K562 (cell line): ENCODE measurements at regions not wholly inside any gene's neighbourhood (a gene's known extent, or its start where the extent isn't known, plus 50 kb on each side); places are given as distances from the start of the nearest gene placed in this dataset.

Experiments used
- ATAC-seq: fragments of 200-7000 bp; cut with Tn5 transposase; 3 replicates; pipeline ENCODE4 v1.9.1; 2020; ENCODE audit warnings: moderate library complexity
- BruUV-seq: library from RNA; stranded (reverse); fragments of 400-500 nt; replicated peaks from 2 replicates; lab custom pipeline; 2021; lab: Mats Ljungman, UMichigan
- CTCF ChIA-PET: fragments of 300-600 bp; formaldehyde crosslinking; extraction: SDS; loops from one replicate; lab custom pipeline; 2021; ENCODE audit warnings: low intra/inter-chr PET ratio; lab: Yijun Ruan, JAX
- POLR2A ChIA-PET: fragments of 300-600, 350-650 bp; sonication (Branson Sonifier 250); formaldehyde crosslinking; extraction: SDS; loops from one replicate; lab custom pipeline; 2021; ENCODE audit warnings: antibody characterized with exemption, inconsistent platforms; lab: Yijun Ruan, JAX
- DNase-seq, 4 experiments: peaks; one replicate each; pipeline versions ENCODE4 v3.0.0 to v3.0.0-alpha.2; 2011 to 2018; ENCODE audit warnings: low spot score in 3 of 4, mixed read lengths in 3 of 4; ENCODE audit errors: extremely low read depth in 1 of 4
- FAIRE-seq: peaks from 2 replicates; lab custom pipeline; 2011; peaks lifted over from hg19 to GRCh38; lab: Jason Lieb, UNC
- H2AFZ ChIP-seq: 2 replicates; pipeline ENCODE4 v1.6.0; 2011; ENCODE audit warnings: low read depth, low read length, control low read depth, inconsistent platforms
- H3K27ac ChIP-seq: fragments of 200-600 bp; 3 replicates; pipeline ENCODE4 v1.8.0; 2011; ENCODE audit warnings: low read depth, mild to moderate bottlenecking, control low read depth, inconsistent platforms, low read length, moderate library complexity, mixed read lengths; ENCODE audit errors: extremely low read depth
- H3K27me3 ChIP-seq, 2 experiments: fragments of 300-600 bp in 1 of 2; 2 replicates in 1 of 2; 3 replicates in 1 of 2; pipeline versions ENCODE4 v1.6.0 to v1.8.0; 2011; ENCODE audit warnings: inconsistent platforms in 2 of 2, low read length in 2 of 2, mild to moderate bottlenecking in 1 of 2, mixed read lengths in 1 of 2, moderate library complexity in 1 of 2; ENCODE audit not compliant: control insufficient read depth in 2 of 2, insufficient read depth in 2 of 2
- H3K36me3 ChIP-seq: fragments of 300-600 bp; 3 replicates; pipeline ENCODE4 v1.8.0; 2011; ENCODE audit warnings: mild to moderate bottlenecking, low read length, inconsistent platforms; ENCODE audit not compliant: control insufficient read depth, insufficient read depth
- H3K4me1 ChIP-seq, 2 experiments: fragments of 200-600 bp in 1 of 2; replicated peaks in 1 of 2; 2 replicates in 1 of 2; 3 replicates in 1 of 2; pipeline versions ENCODE4 v1.5.1 to v1.8.0; 2011; ENCODE audit warnings: inconsistent platforms in 2 of 2, low read length in 2 of 2, mild to moderate bottlenecking in 1 of 2, mixed read lengths in 1 of 2, moderate library complexity in 1 of 2; ENCODE audit not compliant: control insufficient read depth in 2 of 2, insufficient read depth in 2 of 2
- H3K4me2 ChIP-seq: 2 replicates; pipeline ENCODE4 v1.6.1; 2011; ENCODE audit warnings: low read length, control low read depth, inconsistent platforms, mixed read lengths; ENCODE audit not compliant: insufficient read depth
- H3K4me3 ChIP-seq: fragments of 200-600 bp; sonication (generic), shearing (Covaris generic); 2 replicates; pipeline ENCODE4 v1.5.1; 2016; ENCODE audit warnings: control low read depth, inconsistent platforms
- H3K79me2 ChIP-seq: fragments of 200-600 bp; 3 replicates; pipeline ENCODE4 v1.8.0; 2011; ENCODE audit warnings: low read length, inconsistent platforms; ENCODE audit not compliant: control insufficient read depth, insufficient read depth
- H3K9ac ChIP-seq, 2 experiments: 2 replicates each; pipeline versions ENCODE4 v1.6.0 to v1.6.1; 2011; ENCODE audit warnings: low read depth in 2 of 2, low read length in 2 of 2, control low read depth in 1 of 2, inconsistent platforms in 1 of 2, mild to moderate bottlenecking in 1 of 2, mixed read lengths in 1 of 2; ENCODE audit not compliant: insufficient read depth in 1 of 2
- H3K9me1 ChIP-seq: one replicate; pipeline ENCODE4 v1.6.0; 2011; ENCODE audit warnings: inconsistent platforms, mild to moderate bottlenecking, low read length, moderate library complexity; ENCODE audit not compliant: control insufficient read depth, insufficient read depth
- H3K9me3 ChIP-seq: replicated peaks from 2 replicates; pipeline ENCODE4 v1.5.1; 2011; ENCODE audit warnings: low read depth, low read length, inconsistent platforms; ENCODE audit not compliant: control insufficient read depth, insufficient read depth
- H4K20me1 ChIP-seq: replicated peaks from 2 replicates; pipeline ENCODE4 v1.6.1; 2011; ENCODE audit warnings: low read length, inconsistent platforms, mixed read lengths; ENCODE audit not compliant: control insufficient read depth, insufficient read depth
- CHD1 ChIP-seq: fragments of 200-600 bp; sonication (generic); IDR thresholded peaks from one replicate; pipeline ENCODE4 v1.6.1; 2012; ENCODE audit warnings: mild to moderate bottlenecking, moderate library complexity, low read length, inconsistent platforms
- GTF2E2 ChIP-seq: fragments of 200-800 bp; sonication (Bioruptor generic); IDR thresholded peaks from 2 replicates; pipeline ENCODE4 v1.6.1; 2016; ENCODE audit warnings: missing genetic modification characterization, missing compliant biosample characterization
- IRF2 ChIP-seq: sonication (generic); formaldehyde crosslinking; IDR thresholded peaks from 2 replicates; pipeline ENCODE4 v1.8.1; 2022; ENCODE audit warnings: mild to moderate bottlenecking, missing genetic modification reagents
- MXD1 ChIP-seq: fragments of 250-450 bp; sonication (Bioruptor Pico); IDR thresholded peaks from 2 replicates; pipeline ENCODE4 v1.8.0; 2021; ENCODE audit warnings: borderline replicate concordance, mild to moderate bottlenecking, moderate library complexity; ENCODE audit not compliant: poor library complexity, severe bottlenecking
- TBP ChIP-seq: optimal IDR thresholded peaks from 2 replicates; pipeline ENCODE3; 2011; ENCODE audit warnings: low read depth, low read length, improper control_type of control experiment
- ZNF12 ChIP-seq: sonication (generic); formaldehyde crosslinking; IDR thresholded peaks from 2 replicates; pipeline ENCODE4 v1.4.0; 2020; ENCODE audit warnings: mild to moderate bottlenecking, missing genetic modification reagents
- ZNF175 ChIP-seq: fragments of 200-800 bp; sonication (Bioruptor generic); IDR thresholded peaks from 2 replicates; pipeline ENCODE4 v1.6.1; 2016; ENCODE audit warnings: low read depth, mild to moderate bottlenecking, missing genetic modification characterization, missing compliant biosample characterization
- WGBS: fragments of 100-300 bp; shearing (Covaris generic); methylation state at CpG from one replicate; pipeline ENCODE4 v1.1.6; 2016; ENCODE audit warnings: low coverage, mixed read lengths; ENCODE audit not compliant: insufficient coverage; ENCODE audit errors: missing lambda C conversion rate; 5-methylcytosine and 5-hydroxymethylcytosine counted together
- in situ Hi-C: fragments of 300-500 bp; cut with MboI; formaldehyde crosslinking; loops from 4 replicates; pipeline ENCODE4 v1.15.0; 2018; ENCODE audit warnings: inconsistent platforms, mixed read lengths
- intact Hi-C: fragments of 100-400 bp; cut with micrococcal nuclease; formaldehyde crosslinking; loops from 2 replicates; pipeline ENCODE4 v1.14.2; 2022
- TF ChIP-seq, protein P1 (sequence below): fragments of 250-450 bp; sonication (Bioruptor Pico); IDR thresholded peaks from 2 replicates; pipeline ENCODE4 v1.5.0; 2022; ENCODE audit warnings: mild to moderate bottlenecking

DNA sequence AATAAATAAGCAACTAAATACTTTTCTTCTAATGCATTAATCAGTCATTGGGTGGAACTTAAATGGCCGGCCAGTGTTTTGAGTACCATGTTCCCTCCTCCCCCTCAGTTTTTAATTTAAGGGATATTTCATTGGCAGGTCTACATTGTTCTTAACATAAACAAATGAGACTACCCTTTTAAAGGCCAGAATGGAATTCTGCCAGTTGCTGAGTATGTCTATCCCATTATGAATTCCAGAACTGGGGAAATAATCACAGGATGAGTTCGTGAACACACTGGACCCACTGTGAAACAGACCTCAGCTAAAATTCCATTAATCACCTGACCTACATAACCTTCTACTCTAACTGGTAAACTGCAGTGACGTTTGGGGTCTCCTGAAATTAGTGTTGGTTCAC is 305.5 kb upstream of the PKN2 start:
- in situ Hi-C loops, result no loop called here

More for the DNA sequence above, 305.5 kb upstream of the PKN2 start:
- 0% methylated on average over 3 of the region's 3 CpGs for WGBS
- FAIRE-seq (no peak), ATAC-seq (no peak), DNase-seq (no peak)
- no peaks in the 10 kb centered on the region for H3K79me2 ChIP-seq
- no peak overlapping the region for H2AFZ ChIP-seq
- H3K27ac ChIP-seq, result no peak overlapping the region
- no TSS peak for BruUV-seq
- no peaks in the 10 kb centered on the region for H3K9me1 ChIP-seq
- H3K4me3 ChIP-seq, result no peak overlapping the region
- H3K9me3 ChIP-seq, result no peaks in the 10 kb centered on the region; the same call in 1 of the 2 replicates
- ChIA-PET CTCF (no interaction called here), POLR2A (no interaction called here)
- TF ChIP-seq, protein P1, sequence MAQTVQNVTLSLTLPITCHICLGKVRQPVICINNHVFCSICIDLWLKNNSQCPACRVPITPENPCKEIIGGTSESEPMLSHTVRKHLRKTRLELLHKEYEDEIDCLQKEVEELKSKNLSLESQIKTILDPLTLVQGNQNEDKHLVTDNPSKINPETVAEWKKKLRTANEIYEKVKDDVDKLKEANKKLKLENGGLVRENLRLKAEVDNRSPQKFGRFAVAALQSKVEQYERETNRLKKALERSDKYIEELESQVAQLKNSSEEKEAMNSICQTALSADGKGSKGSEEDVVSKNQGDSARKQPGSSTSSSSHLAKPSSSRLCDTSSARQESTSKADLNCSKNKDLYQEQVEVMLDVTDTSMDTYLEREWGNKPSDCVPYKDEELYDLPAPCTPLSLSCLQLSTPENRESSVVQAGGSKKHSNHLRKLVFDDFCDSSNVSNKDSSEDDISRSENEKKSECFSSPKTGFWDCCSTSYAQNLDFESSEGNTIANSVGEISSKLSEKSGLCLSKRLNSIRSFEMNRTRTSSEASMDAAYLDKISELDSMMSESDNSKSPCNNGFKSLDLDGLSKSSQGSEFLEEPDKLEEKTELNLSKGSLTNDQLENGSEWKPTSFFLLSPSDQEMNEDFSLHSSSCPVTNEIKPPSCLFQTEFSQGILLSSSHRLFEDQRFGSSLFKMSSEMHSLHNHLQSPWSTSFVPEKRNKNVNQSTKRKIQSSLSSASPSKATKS (CRISPR knock-in tag), result no peak
- TF ChIP-seq MXD1 (CRISPR knock-in tag) (no peak), ZNF175 (CRISPR knock-in tag) (no peak), ZNF12 (CRISPR knock-in tag) (no peak), CHD1 (no peak), IRF2 (no peak), TBP (no peak), GTF2E2 (no peak)
- no peak overlapping the region for H3K9ac ChIP-seq
- no peaks in the 10 kb centered on the region for H4K20me1 ChIP-seq
- no peak overlapping the region for H3K4me2 ChIP-seq
- no peaks in the 10 kb centered on the region for H3K27me3 ChIP-seq
- no peaks in the 10 kb centered on the region for H3K36me3 ChIP-seq
- intact Hi-C loops, result no loop called here
- H3K4me1 ChIP-seq, result no peaks in the 10 kb centered on the region
